AG10803 (cell line): ENCODE measurements at regions not wholly inside any gene's neighbourhood (a gene's known extent, or its start where the extent isn't known, plus 50 kb on each side); places are given as distances from the start of the nearest gene placed in this dataset.

Experiments used
- DNase-seq: peaks from one replicate; pipeline ENCODE4 v3.0.0; 2010; ENCODE audit warnings: low read depth
- H3K4me3 ChIP-seq: 2 replicates; pipeline ENCODE4 v1.5.1; 2011; ENCODE audit warnings: mild to moderate bottlenecking, low read length, control low read depth
- TF ChIP-seq, protein P1 (sequence below): conservative IDR thresholded peaks from 2 replicates; pipeline ENCODE4 v1.5.1; 2011; ENCODE audit warnings: mild to moderate bottlenecking, low read length, control low read depth, inconsistent platforms

- peak; percentile 64 for DNase-seq
- TF ChIP-seq, protein P1, sequence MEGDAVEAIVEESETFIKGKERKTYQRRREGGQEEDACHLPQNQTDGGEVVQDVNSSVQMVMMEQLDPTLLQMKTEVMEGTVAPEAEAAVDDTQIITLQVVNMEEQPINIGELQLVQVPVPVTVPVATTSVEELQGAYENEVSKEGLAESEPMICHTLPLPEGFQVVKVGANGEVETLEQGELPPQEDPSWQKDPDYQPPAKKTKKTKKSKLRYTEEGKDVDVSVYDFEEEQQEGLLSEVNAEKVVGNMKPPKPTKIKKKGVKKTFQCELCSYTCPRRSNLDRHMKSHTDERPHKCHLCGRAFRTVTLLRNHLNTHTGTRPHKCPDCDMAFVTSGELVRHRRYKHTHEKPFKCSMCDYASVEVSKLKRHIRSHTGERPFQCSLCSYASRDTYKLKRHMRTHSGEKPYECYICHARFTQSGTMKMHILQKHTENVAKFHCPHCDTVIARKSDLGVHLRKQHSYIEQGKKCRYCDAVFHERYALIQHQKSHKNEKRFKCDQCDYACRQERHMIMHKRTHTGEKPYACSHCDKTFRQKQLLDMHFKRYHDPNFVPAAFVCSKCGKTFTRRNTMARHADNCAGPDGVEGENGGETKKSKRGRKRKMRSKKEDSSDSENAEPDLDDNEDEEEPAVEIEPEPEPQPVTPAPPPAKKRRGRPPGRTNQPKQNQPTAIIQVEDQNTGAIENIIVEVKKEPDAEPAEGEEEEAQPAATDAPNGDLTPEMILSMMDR: no peak
- H3K4me3 ChIP-seq: no peak overlapping the region
These were observed 58.9 kb upstream of the EPCAM start for GRCh38 chr2:47309952-47310800.

- DNase-seq: no peak
- H3K4me3 ChIP-seq: no peak overlapping the region
- TF ChIP-seq, protein P1: no peak
These were observed 59.6 kb upstream of the EPCAM start for GRCh38 chr2:47309472-47309951.

DNA sequence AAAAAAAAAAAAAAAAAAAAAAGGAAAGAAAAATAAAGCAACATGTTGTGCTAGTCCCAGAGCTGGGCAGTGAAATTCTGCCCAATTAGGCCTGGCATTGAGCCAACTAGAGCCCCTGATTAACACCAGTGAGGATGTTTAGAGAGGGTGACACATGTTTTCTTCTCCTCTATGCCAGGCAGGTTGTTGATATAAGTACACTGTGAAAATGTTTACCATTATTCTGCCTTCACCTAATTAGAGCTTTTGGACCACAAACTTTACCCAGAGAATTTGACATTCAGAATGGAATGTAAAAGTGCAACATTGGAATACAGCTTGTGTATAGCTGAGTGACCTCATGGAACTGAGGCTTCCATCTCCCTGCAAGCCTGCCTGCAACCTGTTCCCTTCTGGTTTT, 62.0 kb upstream of the EPCAM start:
- no peak overlapping the region for H3K4me3 ChIP-seq
- peak; percentile 69 for DNase-seq
- TF ChIP-seq, protein P1: no peak

DNA sequence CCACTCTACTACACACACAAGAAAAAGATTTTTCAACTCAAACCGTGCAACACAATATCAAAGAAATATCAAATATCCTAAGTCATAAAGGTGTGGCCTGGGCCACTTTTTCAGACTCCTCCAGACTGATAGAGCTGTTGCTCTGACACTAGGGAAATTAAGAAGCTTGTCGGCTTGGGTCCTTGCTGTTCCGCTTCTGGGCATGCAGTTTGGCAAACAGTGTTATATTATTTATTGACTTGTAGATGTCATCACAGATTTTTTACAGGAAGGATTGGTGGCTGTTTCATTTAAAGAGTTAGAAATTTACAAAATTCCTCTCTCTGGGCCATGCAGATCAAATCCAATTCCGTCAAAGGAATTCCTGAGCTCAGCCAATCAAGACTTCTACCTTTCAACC, 64.5 kb upstream of the EPCAM start:
- no peak for DNase-seq
- TF ChIP-seq, protein P1: no peak

DNA sequence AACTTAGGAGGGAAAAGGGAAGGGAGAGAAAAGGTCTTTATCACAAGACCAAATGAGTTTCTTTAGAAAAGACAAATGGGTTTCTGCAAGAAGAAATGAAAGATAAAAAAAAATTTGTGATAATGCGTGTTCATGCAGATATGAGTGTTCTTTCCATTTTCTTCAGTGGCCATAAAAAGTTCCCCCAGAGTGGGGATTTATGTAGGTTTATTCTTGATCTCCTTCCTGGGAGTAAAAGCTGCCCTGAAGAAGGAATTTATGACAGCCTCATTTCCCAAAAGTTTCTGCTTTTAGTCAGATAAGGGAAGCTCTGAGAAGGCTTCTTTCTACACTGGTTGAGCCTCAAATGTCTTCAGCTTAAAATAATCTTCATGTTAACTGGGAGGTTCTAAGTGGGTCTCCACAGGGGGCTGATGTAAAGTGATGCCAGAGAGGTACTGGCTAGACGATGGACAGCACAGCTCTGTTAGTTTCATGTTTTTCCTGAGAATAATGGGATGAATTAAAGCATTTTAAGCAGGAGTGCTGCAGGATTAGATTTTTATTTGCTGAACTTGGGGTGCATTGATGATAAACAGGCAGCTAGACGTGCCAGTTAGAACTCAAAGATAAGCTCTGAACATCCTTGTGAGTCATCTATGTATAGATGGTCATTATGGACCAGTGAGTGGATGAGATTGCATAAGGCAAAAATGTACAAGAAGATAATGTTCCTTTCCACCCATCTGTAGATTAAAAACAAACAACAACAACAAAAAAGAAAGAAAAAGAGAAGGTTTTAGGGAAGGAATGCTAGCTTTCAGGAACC, 65.6 kb upstream of the EPCAM start:
- no peak overlapping the region for H3K4me3 ChIP-seq
- TF ChIP-seq, protein P1: no peak
- no peak for DNase-seq

More for the DNA sequence above, 64.5 kb upstream of the EPCAM start:
- H3K4me3 ChIP-seq: no peak overlapping the region

GRCh38 chr2:47302308-47302707, 66.8 kb upstream of the EPCAM start:
- no peak for DNase-seq
- TF ChIP-seq, protein P1: no peak

More at GRCh38 chr2:47302308-47302707, 66.8 kb upstream of the EPCAM start:
- no peak overlapping the region for H3K4me3 ChIP-seq
